ENCODE measurements at regions not wholly inside any gene's neighbourhood (a gene's known extent, or its start where the extent isn't known, plus 50 kb on each side); places are given as distances from the start of the nearest gene placed in this dataset.

GRCh38 chr12:66915306-66915904 lies 236.5 kb upstream of the GRIP1 start:
- DNase-seq (ENCODE audit: low read depth): no peak

GRCh38 chr12:66916189-66916588 lies 237.3 kb upstream of the GRIP1 start:
- no peak for DNase-seq (ENCODE audit: low read depth)

- no peak for DNase-seq (ENCODE audit: low read depth)
Measured at GRCh38 chr12:66919466-66919865, 240.6 kb upstream of the GRIP1 start.

GRCh38 chr12:66920205-66920604 lies 241.3 kb upstream of the GRIP1 start:
- no peak for DNase-seq (ENCODE audit: low read depth)

GRCh38 chr12:66921151-66921550 lies 242.3 kb upstream of the GRIP1 start:
- no peak for DNase-seq (ENCODE audit: low read depth)

- no peak for DNase-seq (ENCODE audit: low read depth)
Measured at GRCh38 chr12:66925083-66925482, 246.2 kb upstream of the GRIP1 start.

- DNase-seq (ENCODE audit: low read depth): no peak
Measured at GRCh38 chr12:66929121-66929520, 250.2 kb upstream of the GRIP1 start.

- DNase-seq (ENCODE audit: low read depth): no peak
Measured at GRCh38 chr12:66931091-66931490, 252.2 kb upstream of the GRIP1 start.

- DNase-seq (ENCODE audit: low read depth): peak; percentile 62
Measured at GRCh38 chr12:66932126-66932525, 253.2 kb upstream of the GRIP1 start.

- DNase-seq (ENCODE audit: low read depth): no peak
Measured at GRCh38 chr12:66934302-66935062, 255.6 kb upstream of the GRIP1 start.

- no peak for DNase-seq (ENCODE audit: low read depth)
Measured at GRCh38 chr12:66941150-66941549, 262.3 kb upstream of the GRIP1 start.

- DNase-seq (ENCODE audit: low read depth): no peak
Measured at GRCh38 chr12:66942741-66943465, 264.0 kb upstream of the GRIP1 start.

GRCh38 chr12:66944365-66944764 lies 265.5 kb upstream of the GRIP1 start:
- DNase-seq (ENCODE audit: low read depth): no peak

GRCh38 chr12:66945189-66945817 lies 266.4 kb upstream of the GRIP1 start:
- DNase-seq (ENCODE audit: low read depth): no peak

- DNase-seq (ENCODE audit: low read depth): no peak
Measured at GRCh38 chr12:66947119-66947518, 268.2 kb upstream of the GRIP1 start.

- DNase-seq (ENCODE audit: low read depth): no peak
Measured at GRCh38 chr12:66952668-66953067, 273.8 kb upstream of the GRIP1 start.

- no peak for DNase-seq (ENCODE audit: low read depth)
Measured at GRCh38 chr12:66956300-66956699, 277.4 kb upstream of the GRIP1 start.

GRCh38 chr12:66959276-66959675 lies 280.4 kb upstream of the GRIP1 start:
- DNase-seq (ENCODE audit: low read depth): no peak

GRCh38 chr12:66960006-66960405 lies 281.1 kb upstream of the GRIP1 start:
- DNase-seq (ENCODE audit: low read depth): no peak

GRCh38 chr12:66960704-66961690 lies 282.1 kb upstream of the GRIP1 start:
- DNase-seq (ENCODE audit: low read depth): peak; percentile 24

GRCh38 chr12:66962290-66962689 lies 283.4 kb upstream of the GRIP1 start:
- no peak for DNase-seq (ENCODE audit: low read depth)

Data from renal cortical epithelial cell (primary cell).